ENCODE measurements at regions not wholly inside any gene's neighbourhood (a gene's known extent, or its start where the extent isn't known, plus 50 kb on each side); places are given as distances from the start of the nearest gene placed in this dataset.

DNA sequence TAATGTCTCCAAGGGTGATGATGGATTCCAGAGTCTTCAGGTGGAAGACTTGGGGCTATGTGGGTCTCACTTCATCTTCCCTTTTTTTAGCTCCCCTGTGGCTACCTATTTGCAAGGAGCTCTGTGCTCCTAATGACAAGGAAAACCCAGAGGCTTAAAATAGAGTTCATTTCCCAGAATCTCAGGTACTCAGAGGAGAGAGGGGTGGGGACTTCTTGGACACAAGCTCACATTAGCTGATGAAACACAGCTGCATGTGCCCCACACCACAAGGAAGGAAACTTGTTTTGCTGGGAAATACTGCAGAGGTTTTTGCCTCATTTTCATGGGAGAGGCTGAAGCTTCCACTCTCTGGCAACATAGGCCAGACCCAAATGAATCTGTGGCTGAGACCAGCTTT is 138.6 kb upstream of the SLC1A4 start:
- Histone ChIP-seq H3K4me1 (ENCODE audit: control insufficient read depth, extremely low read depth, insufficient read depth, low read length) (no peaks in the 10 kb centered on the region), H3K27ac (ENCODE audit: insufficient read depth, low read depth, low read length) (no peak overlapping the region), H3K79me2 (ENCODE audit: control insufficient read depth, insufficient read depth, low read length) (no peaks in the 10 kb centered on the region), H2AFZ (ENCODE audit: low read depth, low read length) (no peak overlapping the region), H3K4me2 (ENCODE audit: insufficient read depth, low read length) (no peak overlapping the region), H3K9ac (replicated peaks; ENCODE audit: extremely low read depth, insufficient read depth, low read length) (no peak overlapping the region), H3K9me3 (replicated peaks; ENCODE audit: control insufficient read depth, insufficient read depth, low read length) (no peaks in the 10 kb centered on the region), H3K4me3 (replicated peaks in 1 of 3; ENCODE audit: insufficient read depth in 1 of 3, low read depth in 1 of 3, low read length in 3 of 3) (no peak overlapping the region), H4K20me1 (replicated peaks; ENCODE audit: control insufficient read depth, extremely low read depth, insufficient read depth, low read length) (no peaks in the 10 kb centered on the region), H3K27me3 (ENCODE audit: control insufficient read depth in 2 of 2, insufficient read depth in 2 of 2, low read length in 2 of 2) (no peaks in the 10 kb centered on the region), H3K36me3 (ENCODE audit: control insufficient read depth in 2 of 2, extremely low read depth in 1 of 2, insufficient read depth in 2 of 2, low read length in 2 of 2) (no peaks in the 10 kb centered on the region), H3K9me1 (replicated peaks; ENCODE audit: control insufficient read depth, extremely low read depth, insufficient read depth, low read length) (no peaks in the 10 kb centered on the region)
- ChIA-PET POLR2A (interaction anchor here (0.7 to 0.9 kb wide), 2 partner anchors 8 to 116 kb away, joined by 6 to 8 read pairs; no protein-coding TSS in a partner anchor), CTCF (interaction anchor here (0.7 to 2.4 kb wide), 8 partner anchors 9 to 274 kb away, joined by 3 to 9 read pairs (median 4); no protein-coding TSS in a partner anchor)
- no TSS peak for BruUV-seq (replicated peaks)
- no peak for TF ChIP-seq JUN (IDR thresholded peaks at IDR 0.05; ENCODE audit: borderline replicate concordance, insufficient read depth, insufficient read length, low read depth)
- TF ChIP-seq, protein P1, sequence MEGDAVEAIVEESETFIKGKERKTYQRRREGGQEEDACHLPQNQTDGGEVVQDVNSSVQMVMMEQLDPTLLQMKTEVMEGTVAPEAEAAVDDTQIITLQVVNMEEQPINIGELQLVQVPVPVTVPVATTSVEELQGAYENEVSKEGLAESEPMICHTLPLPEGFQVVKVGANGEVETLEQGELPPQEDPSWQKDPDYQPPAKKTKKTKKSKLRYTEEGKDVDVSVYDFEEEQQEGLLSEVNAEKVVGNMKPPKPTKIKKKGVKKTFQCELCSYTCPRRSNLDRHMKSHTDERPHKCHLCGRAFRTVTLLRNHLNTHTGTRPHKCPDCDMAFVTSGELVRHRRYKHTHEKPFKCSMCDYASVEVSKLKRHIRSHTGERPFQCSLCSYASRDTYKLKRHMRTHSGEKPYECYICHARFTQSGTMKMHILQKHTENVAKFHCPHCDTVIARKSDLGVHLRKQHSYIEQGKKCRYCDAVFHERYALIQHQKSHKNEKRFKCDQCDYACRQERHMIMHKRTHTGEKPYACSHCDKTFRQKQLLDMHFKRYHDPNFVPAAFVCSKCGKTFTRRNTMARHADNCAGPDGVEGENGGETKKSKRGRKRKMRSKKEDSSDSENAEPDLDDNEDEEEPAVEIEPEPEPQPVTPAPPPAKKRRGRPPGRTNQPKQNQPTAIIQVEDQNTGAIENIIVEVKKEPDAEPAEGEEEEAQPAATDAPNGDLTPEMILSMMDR (IDR thresholded peaks at IDR 0.05; ENCODE audit: extremely low read depth in 1 of 2, insufficient read depth in 1 of 2, low read depth in 1 of 2, low read length in 2 of 2) = no peak
- TF ChIP-seq POLR2AphosphoS5 (IDR thresholded peaks at IDR 0.05; ENCODE audit: insufficient read depth, low read depth, low read length) = no peak
- no peak for TF ChIP-seq FOS (IDR thresholded peaks at IDR 0.05; ENCODE audit: borderline replicate concordance, insufficient read depth, low read length)
- no peak for TF ChIP-seq GATA2 (IDR thresholded peaks at IDR 0.05; ENCODE audit: insufficient read depth, insufficient read length, low read depth, low read length)
- TF ChIP-seq POLR2A (IDR thresholded peaks at IDR 0.05; ENCODE audit: low read depth, low read length) = no peak
- no peak for DNase-seq (ENCODE audit: low read depth, low spot score)
- no peak for FAIRE-seq
- intact Hi-C loops (cut with micrococcal nuclease) (no loop called here), dilution Hi-C loops (cut with MboI; ENCODE audit: extremely low pct_ligation_motif_present, low sequenced_read_pairs) (no loop called here)

- POLR2A ChIA-PET = no interaction called here
- H4K20me1 ChIP-seq (replicated peaks; ENCODE audit: control insufficient read depth, extremely low read depth, insufficient read depth, low read length) = no peaks in the 10 kb centered on the region
- TF ChIP-seq FOS (IDR thresholded peaks at IDR 0.05; ENCODE audit: borderline replicate concordance, insufficient read depth, low read length) = no peak
- TF ChIP-seq JUN (IDR thresholded peaks at IDR 0.05; ENCODE audit: borderline replicate concordance, insufficient read depth, insufficient read length, low read depth) = no peak
- TF ChIP-seq, protein P2, sequence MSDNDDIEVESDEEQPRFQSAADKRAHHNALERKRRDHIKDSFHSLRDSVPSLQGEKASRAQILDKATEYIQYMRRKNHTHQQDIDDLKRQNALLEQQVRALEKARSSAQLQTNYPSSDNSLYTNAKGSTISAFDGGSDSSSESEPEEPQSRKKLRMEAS (IDR thresholded peaks at IDR 0.05; ENCODE audit: insufficient read depth, insufficient read length) = no peak
- no peak for TF ChIP-seq GATA2 (IDR thresholded peaks at IDR 0.05; ENCODE audit: insufficient read depth, insufficient read length, low read depth, low read length)
- no peak for TF ChIP-seq POLR2AphosphoS5 (IDR thresholded peaks at IDR 0.05; ENCODE audit: insufficient read depth, low read depth, low read length)
- TF ChIP-seq, protein P1 (IDR thresholded peaks at IDR 0.05; ENCODE audit: extremely low read depth in 1 of 2, insufficient read depth in 1 of 2, low read depth in 1 of 2, low read length in 2 of 2) = no peak
- no peak for TF ChIP-seq EZH2 (IDR thresholded peaks at IDR 0.05; ENCODE audit: borderline replicate concordance, low read depth, low read length, severe bottlenecking)
- no peak for TF ChIP-seq POLR2A (IDR thresholded peaks at IDR 0.05; ENCODE audit: low read depth, low read length)
- TF ChIP-seq MYC (IDR thresholded peaks at IDR 0.05; ENCODE audit: low read depth, low read length) = no peak
- H3K4me3 ChIP-seq (replicated peaks in 1 of 3; ENCODE audit: insufficient read depth in 1 of 3, low read depth in 1 of 3, low read length in 3 of 3) = no peak overlapping the region
- intact Hi-C loops (cut with micrococcal nuclease) = no loop called here
- no TSS peak for BruUV-seq (replicated peaks)
- H3K27me3 ChIP-seq (ENCODE audit: control insufficient read depth in 2 of 2, insufficient read depth in 2 of 2, low read length in 2 of 2) = no peaks in the 10 kb centered on the region
- DNase-seq (ENCODE audit: low read depth, low spot score) = no peak
- CTCF ChIA-PET = interaction anchor here (1.0 kb wide), 3 partner anchors 21 to 244 kb away, joined by 3 to 4 read pairs (median 4); no protein-coding TSS in a partner anchor
- H3K27ac ChIP-seq (ENCODE audit: insufficient read depth, low read depth, low read length) = no peak overlapping the region
- H3K36me3 ChIP-seq (ENCODE audit: control insufficient read depth in 2 of 2, extremely low read depth in 1 of 2, insufficient read depth in 2 of 2, low read length in 2 of 2) = no peaks in the 10 kb centered on the region
- dilution Hi-C loops (cut with MboI; ENCODE audit: extremely low pct_ligation_motif_present, low sequenced_read_pairs) = no loop called here
- no peak overlapping the region for H3K9ac ChIP-seq (replicated peaks; ENCODE audit: extremely low read depth, insufficient read depth, low read length)
- no peaks in the 10 kb centered on the region for H3K4me1 ChIP-seq (ENCODE audit: control insufficient read depth, extremely low read depth, insufficient read depth, low read length)
- no peak overlapping the region for H3K4me2 ChIP-seq (ENCODE audit: insufficient read depth, low read length)
- H3K9me1 ChIP-seq (replicated peaks; ENCODE audit: control insufficient read depth, extremely low read depth, insufficient read depth, low read length) = no peaks in the 10 kb centered on the region
- H2AFZ ChIP-seq (ENCODE audit: low read depth, low read length) = no peak overlapping the region
- no peaks in the 10 kb centered on the region for H3K9me3 ChIP-seq (replicated peaks; ENCODE audit: control insufficient read depth, insufficient read depth, low read length)
- H3K79me2 ChIP-seq (ENCODE audit: control insufficient read depth, insufficient read depth, low read length) = no peaks in the 10 kb centered on the region
- no peak for FAIRE-seq
Measured at GRCh38 chr2:64852771-64853241, 136.4 kb upstream of the SLC1A4 start.

Measured in endothelial cell of umbilical vein (primary cell).